ENCODE measurements at regions not wholly inside any gene's neighbourhood (a gene's known extent, or its start where the extent isn't known, plus 50 kb on each side); places are given as distances from the start of the nearest gene placed in this dataset.

GRCh38 chr21:15407585-15407984 lies 322.2 kb upstream of the USP25 start:
- H3K4me1 ChIP-seq (ENCODE audit: control extremely low read depth in 1 of 4, control insufficient read depth in 4 of 4, insufficient read depth in 4 of 4, low read length in 3 of 4), result peaks cover 0 to 18% (median 2%) of the 10 kb centered on the region in 4 experiments
- peaks cover 0 to 46% (median 11%) of the 10 kb centered on the region in 4 experiments for H3K36me3 ChIP-seq (ENCODE audit: control insufficient read depth in 4 of 4, insufficient read depth in 4 of 4, low read length in 3 of 4)
- CTCF ChIA-PET, result no interaction called here
- no peak for DNase-seq
- H3K9me3 ChIP-seq (ENCODE audit: control extremely low read depth in 1 of 5, control insufficient read depth in 4 of 5, insufficient read depth in 2 of 5, low read depth in 1 of 5, low read length in 4 of 5), result peaks cover 0 to 18% (median 4%) of the 10 kb centered on the region in 5 experiments
- no peak overlapping the region for H3K4me3 ChIP-seq (ENCODE audit: control insufficient read depth in 1 of 7, extremely low read depth in 1 of 7, insufficient read depth in 4 of 7, low read depth in 2 of 7, low read length in 6 of 7)
- no peak overlapping the region for H3K27ac ChIP-seq (ENCODE audit: insufficient read depth in 1 of 2, low read depth in 1 of 2, low read length in 2 of 2, poor library complexity in 1 of 2, severe bottlenecking in 2 of 2)
- no peaks in the 10 kb centered on the region for H3K27me3 ChIP-seq (replicated peaks in 2 of 5; ENCODE audit: control insufficient read depth in 4 of 5, insufficient read depth in 5 of 5, low read length in 4 of 5)
- POLR2A ChIA-PET, result no interaction called here
- WGBS (ENCODE audit: insufficient coverage), result 69% methylated on average over 2 of the region's 5 CpGs

- peaks cover 0 to 18% (median 2%) of the 10 kb centered on the region in 4 experiments for H3K4me1 ChIP-seq (ENCODE audit: control extremely low read depth in 1 of 4, control insufficient read depth in 4 of 4, insufficient read depth in 4 of 4, low read length in 3 of 4)
- peaks cover 0 to 15% (median 4%) of the 10 kb centered on the region in 5 experiments for H3K9me3 ChIP-seq (ENCODE audit: control extremely low read depth in 1 of 5, control insufficient read depth in 4 of 5, insufficient read depth in 2 of 5, low read depth in 1 of 5, low read length in 4 of 5)
- no peak for DNase-seq
- no peak overlapping the region for H3K27ac ChIP-seq (ENCODE audit: insufficient read depth in 1 of 2, low read depth in 1 of 2, low read length in 2 of 2, poor library complexity in 1 of 2, severe bottlenecking in 2 of 2)
- H3K4me3 ChIP-seq (ENCODE audit: control insufficient read depth in 1 of 7, extremely low read depth in 1 of 7, insufficient read depth in 4 of 7, low read depth in 2 of 7, low read length in 6 of 7), result no peak overlapping the region
- H3K27me3 ChIP-seq (replicated peaks in 2 of 5; ENCODE audit: control insufficient read depth in 4 of 5, insufficient read depth in 5 of 5, low read length in 4 of 5), result no peaks in the 10 kb centered on the region
- ChIA-PET POLR2A (no interaction called here), CTCF (no interaction called here)
- WGBS (ENCODE audit: insufficient coverage), result no CpG with 5 or more reads among the region's 2 CpGs
- H3K36me3 ChIP-seq (ENCODE audit: control insufficient read depth in 4 of 4, insufficient read depth in 4 of 4, low read length in 3 of 4), result peaks cover 0 to 46% (median 13%) of the 10 kb centered on the region in 4 experiments
Observed at GRCh38 chr21:15408089-15408488, 321.7 kb upstream of the USP25 start.

- CTCF ChIA-PET, result no interaction called here
- WGBS (ENCODE audit: insufficient coverage), result no CpG with 5 or more reads among the region's 1 CpG
Observed at GRCh38 chr21:15409031-15409430, 320.8 kb upstream of the USP25 start.

GRCh38 chr21:15410853-15411252 lies 318.9 kb upstream of the USP25 start:
- Histone ChIP-seq H3K27ac (ENCODE audit: insufficient read depth in 1 of 2, low read depth in 1 of 2, low read length in 2 of 2, poor library complexity in 1 of 2, severe bottlenecking in 2 of 2) (no peak overlapping the region), H3K4me3 (ENCODE audit: control insufficient read depth in 1 of 7, extremely low read depth in 1 of 7, insufficient read depth in 4 of 7, low read depth in 2 of 7, low read length in 6 of 7) (no peak overlapping the region), H3K4me1 (ENCODE audit: control extremely low read depth in 1 of 4, control insufficient read depth in 4 of 4, insufficient read depth in 4 of 4, low read length in 3 of 4) (peaks cover 0 to 27% (median 6%) of the 10 kb centered on the region in 4 experiments), H3K36me3 (ENCODE audit: control insufficient read depth in 4 of 4, insufficient read depth in 4 of 4, low read length in 3 of 4) (peaks cover 0 to 25% (median 8%) of the 10 kb centered on the region in 4 experiments), H3K9me3 (ENCODE audit: control extremely low read depth in 1 of 5, control insufficient read depth in 4 of 5, insufficient read depth in 2 of 5, low read depth in 1 of 5, low read length in 4 of 5) (peaks cover 0 to 13% (median 3%) of the 10 kb centered on the region in 5 experiments), H3K27me3 (replicated peaks in 2 of 5; ENCODE audit: control insufficient read depth in 4 of 5, insufficient read depth in 5 of 5, low read length in 4 of 5) (no peaks in the 10 kb centered on the region)
- ChIA-PET POLR2A (no interaction called here), CTCF (no interaction called here)
- no CpG with 5 or more reads among the region's 3 CpGs for WGBS (ENCODE audit: insufficient coverage)
- DNase-seq, result no peak

More at GRCh38 chr21:15409031-15409430, 320.8 kb upstream of the USP25 start:
- DNase-seq, result no peak
- H3K27ac ChIP-seq (ENCODE audit: insufficient read depth in 1 of 2, low read depth in 1 of 2, low read length in 2 of 2, poor library complexity in 1 of 2, severe bottlenecking in 2 of 2), result no peak overlapping the region
- H3K4me1 ChIP-seq (ENCODE audit: control extremely low read depth in 1 of 4, control insufficient read depth in 4 of 4, insufficient read depth in 4 of 4, low read length in 3 of 4), result peaks cover 0 to 18% (median 2%) of the 10 kb centered on the region in 4 experiments
- POLR2A ChIA-PET, result no interaction called here
- no peaks in the 10 kb centered on the region for H3K27me3 ChIP-seq (replicated peaks in 2 of 5; ENCODE audit: control insufficient read depth in 4 of 5, insufficient read depth in 5 of 5, low read length in 4 of 5)
- peaks cover 0 to 13% (median 3%) of the 10 kb centered on the region in 5 experiments for H3K9me3 ChIP-seq (ENCODE audit: control extremely low read depth in 1 of 5, control insufficient read depth in 4 of 5, insufficient read depth in 2 of 5, low read depth in 1 of 5, low read length in 4 of 5)
- no peak overlapping the region for H3K4me3 ChIP-seq (ENCODE audit: control insufficient read depth in 1 of 7, extremely low read depth in 1 of 7, insufficient read depth in 4 of 7, low read depth in 2 of 7, low read length in 6 of 7)
- peaks cover 0 to 40% (median 13%) of the 10 kb centered on the region in 4 experiments for H3K36me3 ChIP-seq (ENCODE audit: control insufficient read depth in 4 of 4, insufficient read depth in 4 of 4, low read length in 3 of 4)

GRCh38 chr21:15414057-15414456 lies 315.7 kb upstream of the USP25 start:
- Histone ChIP-seq H3K4me1 (ENCODE audit: control extremely low read depth in 1 of 4, control insufficient read depth in 4 of 4, insufficient read depth in 4 of 4, low read length in 3 of 4) (peaks cover 0 to 19% (median 6%) of the 10 kb centered on the region in 4 experiments), H3K27ac (ENCODE audit: insufficient read depth in 1 of 2, low read depth in 1 of 2, low read length in 2 of 2, poor library complexity in 1 of 2, severe bottlenecking in 2 of 2) (no peak overlapping the region), H3K36me3 (ENCODE audit: control insufficient read depth in 4 of 4, insufficient read depth in 4 of 4, low read length in 3 of 4) (peaks cover 0 to 18% (median 9%) of the 10 kb centered on the region in 4 experiments), H3K27me3 (replicated peaks in 2 of 5; ENCODE audit: control insufficient read depth in 4 of 5, insufficient read depth in 5 of 5, low read length in 4 of 5) (no peaks in the 10 kb centered on the region), H3K4me3 (ENCODE audit: control insufficient read depth in 1 of 7, extremely low read depth in 1 of 7, insufficient read depth in 4 of 7, low read depth in 2 of 7, low read length in 6 of 7) (no peak overlapping the region), H3K9me3 (ENCODE audit: control extremely low read depth in 1 of 5, control insufficient read depth in 4 of 5, insufficient read depth in 2 of 5, low read depth in 1 of 5, low read length in 4 of 5) (peaks cover 0 to 13% (median 3%) of the 10 kb centered on the region in 5 experiments)
- peak in 2 of 3 donors; percentile 42 to 49 for DNase-seq
- no CpG with 5 or more reads among the region's 1 CpG for WGBS (ENCODE audit: insufficient coverage)
- ChIA-PET CTCF (interaction anchor here (0.7 kb wide), 1 partner anchor 15 kb away, joined by 3 read pairs; no protein-coding TSS in a partner anchor), POLR2A (no interaction called here)

- peaks cover 0 to 13% (median 3%) of the 10 kb centered on the region in 5 experiments for H3K9me3 ChIP-seq (ENCODE audit: control extremely low read depth in 1 of 5, control insufficient read depth in 4 of 5, insufficient read depth in 2 of 5, low read depth in 1 of 5, low read length in 4 of 5)
- no peaks in the 10 kb centered on the region for H3K27me3 ChIP-seq (replicated peaks in 2 of 5; ENCODE audit: control insufficient read depth in 4 of 5, insufficient read depth in 5 of 5, low read length in 4 of 5)
- H3K4me1 ChIP-seq (ENCODE audit: control extremely low read depth in 1 of 4, control insufficient read depth in 4 of 4, insufficient read depth in 4 of 4, low read length in 3 of 4), result peaks cover 0 to 19% (median 6%) of the 10 kb centered on the region in 4 experiments
- peaks cover 0 to 23% (median 9%) of the 10 kb centered on the region in 4 experiments for H3K36me3 ChIP-seq (ENCODE audit: control insufficient read depth in 4 of 4, insufficient read depth in 4 of 4, low read length in 3 of 4)
- no peak overlapping the region for H3K27ac ChIP-seq (ENCODE audit: insufficient read depth in 1 of 2, low read depth in 1 of 2, low read length in 2 of 2, poor library complexity in 1 of 2, severe bottlenecking in 2 of 2)
- no peak overlapping the region for H3K4me3 ChIP-seq (ENCODE audit: control insufficient read depth in 1 of 7, extremely low read depth in 1 of 7, insufficient read depth in 4 of 7, low read depth in 2 of 7, low read length in 6 of 7)
- POLR2A ChIA-PET, result no interaction called here
- peak in 2 of 3 donors; percentile 47 to 63 for DNase-seq
- CTCF ChIA-PET, result interaction anchor here (1.2 kb wide), 2 partner anchors 10 to 137 kb away, joined by 3 to 4 read pairs; no protein-coding TSS in a partner anchor
- WGBS (ENCODE audit: insufficient coverage), result 29% methylated on average over 2 of the region's 2 CpGs
Observed at GRCh38 chr21:15415541-15416261, 314.1 kb upstream of the USP25 start.

- CTCF ChIA-PET, result interaction anchor here (1.3 kb wide), 2 partner anchors 9 to 10 kb away, joined by 3 to 5 read pairs; no protein-coding TSS in a partner anchor
- no peak for DNase-seq
Observed at GRCh38 chr21:15421441-15421881, 308.3 kb upstream of the USP25 start.

More at GRCh38 chr21:15421441-15421881, 308.3 kb upstream of the USP25 start:
- Histone ChIP-seq H3K36me3 (ENCODE audit: control insufficient read depth in 4 of 4, insufficient read depth in 4 of 4, low read length in 3 of 4) (peaks cover 0 to 23% (median 5%) of the 10 kb centered on the region in 4 experiments), H3K4me1 (ENCODE audit: control extremely low read depth in 1 of 4, control insufficient read depth in 4 of 4, insufficient read depth in 4 of 4, low read length in 3 of 4) (peaks cover 0 to 20% (median 6%) of the 10 kb centered on the region in 4 experiments), H3K4me3 (ENCODE audit: control insufficient read depth in 1 of 7, extremely low read depth in 1 of 7, insufficient read depth in 4 of 7, low read depth in 2 of 7, low read length in 6 of 7) (no peak overlapping the region), H3K27ac (ENCODE audit: insufficient read depth in 1 of 2, low read depth in 1 of 2, low read length in 2 of 2, poor library complexity in 1 of 2, severe bottlenecking in 2 of 2) (no peak overlapping the region), H3K27me3 (replicated peaks in 2 of 5; ENCODE audit: control insufficient read depth in 4 of 5, insufficient read depth in 5 of 5, low read length in 4 of 5) (no peaks in the 10 kb centered on the region), H3K9me3 (ENCODE audit: control extremely low read depth in 1 of 5, control insufficient read depth in 4 of 5, insufficient read depth in 2 of 5, low read depth in 1 of 5, low read length in 4 of 5) (no peaks in the 10 kb centered on the region)
- POLR2A ChIA-PET, result interaction anchor here (0.9 kb wide), 1 partner anchor 356 kb away, joined by 3 read pairs; the partner anchor contains the start of gene NRIP1
- WGBS (ENCODE audit: insufficient coverage), result 100% methylated on average over 4 of the region's 5 CpGs
